ENCODE measurements at regions not wholly inside any gene's neighbourhood (a gene's known extent, or its start where the extent isn't known, plus 50 kb on each side); places are given as distances from the start of the nearest gene placed in this dataset.

- peaks cover 6% of the 10 kb centered on the region for H3K27me3 ChIP-seq
- H3K4me1 ChIP-seq (ENCODE audit: control insufficient read depth in 1 of 2, insufficient read depth in 1 of 2, low read depth in 1 of 2, low read length in 1 of 2), result no peaks in the 10 kb centered on the region
- H3K4me3 ChIP-seq (ENCODE audit: low read depth in 1 of 2, low read length in 1 of 2), result no peak overlapping the region
- H3K27ac ChIP-seq, result no peak overlapping the region
- TF ChIP-seq, protein P1, sequence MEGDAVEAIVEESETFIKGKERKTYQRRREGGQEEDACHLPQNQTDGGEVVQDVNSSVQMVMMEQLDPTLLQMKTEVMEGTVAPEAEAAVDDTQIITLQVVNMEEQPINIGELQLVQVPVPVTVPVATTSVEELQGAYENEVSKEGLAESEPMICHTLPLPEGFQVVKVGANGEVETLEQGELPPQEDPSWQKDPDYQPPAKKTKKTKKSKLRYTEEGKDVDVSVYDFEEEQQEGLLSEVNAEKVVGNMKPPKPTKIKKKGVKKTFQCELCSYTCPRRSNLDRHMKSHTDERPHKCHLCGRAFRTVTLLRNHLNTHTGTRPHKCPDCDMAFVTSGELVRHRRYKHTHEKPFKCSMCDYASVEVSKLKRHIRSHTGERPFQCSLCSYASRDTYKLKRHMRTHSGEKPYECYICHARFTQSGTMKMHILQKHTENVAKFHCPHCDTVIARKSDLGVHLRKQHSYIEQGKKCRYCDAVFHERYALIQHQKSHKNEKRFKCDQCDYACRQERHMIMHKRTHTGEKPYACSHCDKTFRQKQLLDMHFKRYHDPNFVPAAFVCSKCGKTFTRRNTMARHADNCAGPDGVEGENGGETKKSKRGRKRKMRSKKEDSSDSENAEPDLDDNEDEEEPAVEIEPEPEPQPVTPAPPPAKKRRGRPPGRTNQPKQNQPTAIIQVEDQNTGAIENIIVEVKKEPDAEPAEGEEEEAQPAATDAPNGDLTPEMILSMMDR (IDR thresholded peaks at IDR 0.05), result no peak
- H3K9me3 ChIP-seq, result no peaks in the 10 kb centered on the region
- H3K36me3 ChIP-seq, result no peaks in the 10 kb centered on the region
Measured at GRCh38 chr14:101495284-101495683, 66.0 kb upstream of the DIO3 start.

DNA sequence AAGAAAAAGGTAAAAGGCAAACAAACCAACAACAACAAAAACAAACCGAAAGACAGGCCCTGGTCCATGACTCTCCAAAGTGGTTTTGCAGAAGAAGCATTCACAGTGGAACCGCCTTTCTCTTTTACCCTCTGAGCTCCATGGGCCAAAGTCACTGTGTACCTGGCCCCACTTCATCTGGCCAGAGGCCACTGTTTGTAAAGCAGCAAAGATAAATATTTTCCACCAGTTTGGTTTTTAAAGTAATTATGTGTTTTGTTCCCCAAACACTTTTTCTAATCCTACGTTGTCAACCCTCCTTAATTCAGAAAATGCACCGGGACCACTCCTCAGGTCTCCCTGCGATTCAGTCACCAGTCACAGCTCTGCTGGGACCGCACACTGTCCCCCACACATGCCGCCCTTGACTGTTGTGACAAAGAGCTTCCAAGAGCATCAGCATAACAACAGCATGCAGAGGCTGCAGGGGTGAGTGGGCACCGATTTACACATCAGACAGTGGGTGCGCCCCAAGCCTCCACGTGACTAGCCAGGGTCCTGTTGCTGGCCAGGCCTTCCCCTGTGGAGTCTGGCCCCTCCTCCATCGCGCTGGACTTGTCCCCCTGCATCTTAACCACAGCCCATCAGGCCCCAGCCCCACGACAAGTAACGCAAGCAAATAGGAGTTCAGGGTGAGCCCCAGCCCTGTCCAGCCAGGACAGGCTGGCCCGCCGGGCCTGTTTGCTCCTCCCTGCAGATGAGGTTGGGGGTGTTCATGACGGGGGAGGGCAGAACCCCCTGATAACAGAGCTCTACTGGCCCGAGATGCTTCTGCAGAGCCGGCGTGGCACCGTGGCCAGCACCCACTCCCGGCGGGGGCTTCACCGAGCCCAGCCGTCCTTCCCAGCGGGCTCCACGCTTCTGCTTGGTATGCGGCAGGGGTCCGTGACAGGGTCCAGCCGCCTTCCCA, 65.2 kb upstream of the DIO3 start:
- no peaks in the 10 kb centered on the region for H3K9me3 ChIP-seq

GRCh38 chr14:101496776-101497683, 64.3 kb upstream of the DIO3 start:
- no peak overlapping the region for H3K4me3 ChIP-seq (ENCODE audit: low read depth in 1 of 2, low read length in 1 of 2)
- peaks cover 6% of the 10 kb centered on the region for H3K27me3 ChIP-seq
- H3K36me3 ChIP-seq, result no peaks in the 10 kb centered on the region
- H3K4me1 ChIP-seq (ENCODE audit: control insufficient read depth in 1 of 2, insufficient read depth in 1 of 2, low read depth in 1 of 2, low read length in 1 of 2), result no peaks in the 10 kb centered on the region
- H3K27ac ChIP-seq, result no peak overlapping the region
- no peaks in the 10 kb centered on the region for H3K9me3 ChIP-seq
- TF ChIP-seq, protein P1 (IDR thresholded peaks at IDR 0.05), result no peak

More for the DNA sequence above, 65.2 kb upstream of the DIO3 start:
- no peaks in the 10 kb centered on the region for H3K36me3 ChIP-seq
- H3K27me3 ChIP-seq, result peaks cover 6% of the 10 kb centered on the region
- H3K4me1 ChIP-seq (ENCODE audit: control insufficient read depth in 1 of 2, insufficient read depth in 1 of 2, low read depth in 1 of 2, low read length in 1 of 2), result no peaks in the 10 kb centered on the region
- H3K27ac ChIP-seq, result no peak overlapping the region
- TF ChIP-seq, protein P1 (IDR thresholded peaks at IDR 0.05), result no peak
- no peak overlapping the region for H3K4me3 ChIP-seq (ENCODE audit: low read depth in 1 of 2, low read length in 1 of 2)

DNA sequence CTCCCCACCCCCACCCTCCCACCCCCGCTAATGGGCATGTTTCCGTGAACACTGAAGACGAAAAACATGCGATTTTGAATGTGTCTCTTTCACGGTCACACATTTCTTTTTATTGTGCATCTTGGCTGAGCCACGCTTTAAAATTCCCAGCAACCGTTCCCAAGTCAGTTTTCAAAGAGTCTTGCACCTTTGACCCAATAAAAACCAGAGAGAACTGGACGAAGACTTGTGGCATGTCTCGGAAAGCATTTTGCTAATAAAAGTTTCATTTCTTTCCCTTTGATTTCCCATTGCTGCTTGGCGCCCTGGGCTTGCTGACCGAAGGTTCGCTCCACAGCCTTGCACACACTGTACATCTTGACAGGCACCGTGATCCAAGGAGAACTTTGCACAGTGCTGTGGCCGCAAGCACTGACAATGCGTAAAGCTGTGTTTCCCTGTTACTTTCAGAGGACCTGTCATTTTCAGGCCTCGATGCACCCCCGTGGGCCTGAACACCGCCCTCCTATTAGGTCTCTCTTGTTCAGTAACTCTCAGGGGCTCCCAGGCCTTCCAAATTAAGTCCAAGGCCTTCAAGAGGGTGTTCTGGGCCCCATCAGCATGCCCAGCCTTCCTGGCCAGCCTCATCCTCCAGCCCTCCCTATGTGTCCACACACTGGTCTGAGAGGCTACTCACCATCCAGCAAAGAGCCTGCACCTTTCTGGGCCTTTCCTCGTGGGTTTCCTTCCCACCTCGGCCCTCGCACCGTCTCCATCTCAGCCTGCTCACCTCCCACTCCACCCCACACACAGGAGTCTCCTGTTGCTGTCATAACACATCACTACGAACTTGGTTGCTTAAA, 63.4 kb upstream of the DIO3 start:
- no peak overlapping the region for H3K4me3 ChIP-seq (ENCODE audit: low read depth in 1 of 2, low read length in 1 of 2)
- TF ChIP-seq, protein P1 (IDR thresholded peaks at IDR 0.05), result no peak
- no peaks in the 10 kb centered on the region for H3K9me3 ChIP-seq
- peaks cover 6% of the 10 kb centered on the region for H3K27me3 ChIP-seq
- no peaks in the 10 kb centered on the region for H3K4me1 ChIP-seq (ENCODE audit: control insufficient read depth in 1 of 2, insufficient read depth in 1 of 2, low read depth in 1 of 2, low read length in 1 of 2)
- H3K27ac ChIP-seq, result no peak overlapping the region
- H3K36me3 ChIP-seq, result no peaks in the 10 kb centered on the region

GRCh38 chr14:101498526-101498860, 62.8 kb upstream of the DIO3 start:
- Histone ChIP-seq H3K4me1 (ENCODE audit: control insufficient read depth in 1 of 2, insufficient read depth in 1 of 2, low read depth in 1 of 2, low read length in 1 of 2) (no peaks in the 10 kb centered on the region), H3K27me3 (peaks cover 6% of the 10 kb centered on the region), H3K4me3 (ENCODE audit: low read depth in 1 of 2, low read length in 1 of 2) (no peak overlapping the region), H3K36me3 (no peaks in the 10 kb centered on the region), H3K9me3 (no peaks in the 10 kb centered on the region), H3K27ac (no peak overlapping the region)
- TF ChIP-seq, protein P1 (IDR thresholded peaks at IDR 0.05), result no peak
